ENCODE measurements at regions not wholly inside any gene's neighbourhood (a gene's known extent, or its start where the extent isn't known, plus 50 kb on each side); places are given as distances from the start of the nearest gene placed in this dataset.
"Not testable (repeated sequence)": the region's sequence is repeated elsewhere in the genome, so short reads cannot be mapped to it uniquely, and the experiment has no call there.

DNA sequence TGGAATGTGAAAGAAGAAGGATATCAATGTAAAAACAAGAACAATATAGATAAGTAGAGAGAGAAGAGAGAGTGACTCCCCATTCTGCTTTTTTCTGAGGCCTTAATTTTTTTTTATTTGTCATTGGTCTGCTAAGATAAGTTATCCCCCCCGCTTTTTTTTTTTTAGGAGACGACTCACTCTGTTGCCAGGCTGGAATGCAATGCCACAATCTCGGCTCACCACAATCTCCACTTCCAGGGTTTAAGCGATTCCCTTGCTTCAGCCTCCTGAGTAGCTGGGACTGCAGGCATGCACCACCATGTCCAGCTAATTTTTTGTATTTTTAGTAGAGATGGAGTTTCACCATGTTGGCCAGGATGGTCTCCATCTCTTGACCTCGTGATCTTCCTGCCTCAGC lies 677.0 kb downstream of the MAFB start:
- TF ChIP-seq, protein P1, sequence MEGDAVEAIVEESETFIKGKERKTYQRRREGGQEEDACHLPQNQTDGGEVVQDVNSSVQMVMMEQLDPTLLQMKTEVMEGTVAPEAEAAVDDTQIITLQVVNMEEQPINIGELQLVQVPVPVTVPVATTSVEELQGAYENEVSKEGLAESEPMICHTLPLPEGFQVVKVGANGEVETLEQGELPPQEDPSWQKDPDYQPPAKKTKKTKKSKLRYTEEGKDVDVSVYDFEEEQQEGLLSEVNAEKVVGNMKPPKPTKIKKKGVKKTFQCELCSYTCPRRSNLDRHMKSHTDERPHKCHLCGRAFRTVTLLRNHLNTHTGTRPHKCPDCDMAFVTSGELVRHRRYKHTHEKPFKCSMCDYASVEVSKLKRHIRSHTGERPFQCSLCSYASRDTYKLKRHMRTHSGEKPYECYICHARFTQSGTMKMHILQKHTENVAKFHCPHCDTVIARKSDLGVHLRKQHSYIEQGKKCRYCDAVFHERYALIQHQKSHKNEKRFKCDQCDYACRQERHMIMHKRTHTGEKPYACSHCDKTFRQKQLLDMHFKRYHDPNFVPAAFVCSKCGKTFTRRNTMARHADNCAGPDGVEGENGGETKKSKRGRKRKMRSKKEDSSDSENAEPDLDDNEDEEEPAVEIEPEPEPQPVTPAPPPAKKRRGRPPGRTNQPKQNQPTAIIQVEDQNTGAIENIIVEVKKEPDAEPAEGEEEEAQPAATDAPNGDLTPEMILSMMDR (IDR thresholded peaks at IDR 0.05; ENCODE audit: low read depth, low read length, poor library complexity, severe bottlenecking) = not testable (repeated sequence)
- TF ChIP-seq EZH2phosphoT487 (IDR thresholded peaks at IDR 0.05; ENCODE audit: borderline replicate concordance, low read length) = not testable (repeated sequence)

All from DOHH2 (cell line).